Ascending aorta (tissue), 2 donors: ENCODE measurements at regions not wholly inside any gene's neighbourhood (a gene's known extent, or its start where the extent isn't known, plus 50 kb on each side); places are given as distances from the start of the nearest gene placed in this dataset.

Experiments
- DNase-seq, 2 donors: peaks; one replicate each; pipeline ENCODE4 v3.0.0-alpha.2; 2019; ENCODE audit warnings: low spot score in 2 of 2
- H3K27ac ChIP-seq, 2 donors: fragments of 200-600 bp; sonication (generic); one replicate each; pipeline ENCODE4 v1.5.1; 2016 to 2017; ENCODE audit warnings: mild to moderate bottlenecking in 1 of 2
- H3K27me3 ChIP-seq: fragments of 200-600 bp; sonication (generic); one replicate; pipeline ENCODE4 v1.5.1; 2017
- H3K36me3 ChIP-seq, 2 donors: fragments of 200-600 bp; sonication (generic); one replicate each; pipeline ENCODE4 v1.5.1; 2016
- H3K4me1 ChIP-seq, 2 donors: fragments of 200-600 bp; sonication (generic); one replicate each; pipeline ENCODE4 v1.5.1; 2016 to 2017; ENCODE audit warnings: mild to moderate bottlenecking in 1 of 2
- H3K4me3 ChIP-seq, 2 donors: fragments of 200-600 bp; sonication (generic); one replicate each; pipeline ENCODE4 v1.5.1; 2016 to 2017; ENCODE audit warnings: mild to moderate bottlenecking in 1 of 2
- H3K9me3 ChIP-seq, 2 donors: fragments of 200-600 bp; sonication (generic); one replicate each; pipeline ENCODE4 v1.5.1; 2016
- intact Hi-C: fragments of 100-400 bp; cut with DNase I; formaldehyde crosslinking; loops from one replicate; pipeline ENCODE4 v1.15.1; 2023
- TF ChIP-seq, protein P1 (sequence below), 3 experiments: fragments of 200-600 bp in 2 of 3; fragments of 450-650 bp in 1 of 3; sonication (generic) in 2 of 3; IDR thresholded peaks; one replicate each; pipeline ENCODE4 v1.5.1; 2016 to 2019; ENCODE audit warnings: antibody characterized with exemption in 3 of 3, mild to moderate bottlenecking in 1 of 3, moderate library complexity in 1 of 3

DNA sequence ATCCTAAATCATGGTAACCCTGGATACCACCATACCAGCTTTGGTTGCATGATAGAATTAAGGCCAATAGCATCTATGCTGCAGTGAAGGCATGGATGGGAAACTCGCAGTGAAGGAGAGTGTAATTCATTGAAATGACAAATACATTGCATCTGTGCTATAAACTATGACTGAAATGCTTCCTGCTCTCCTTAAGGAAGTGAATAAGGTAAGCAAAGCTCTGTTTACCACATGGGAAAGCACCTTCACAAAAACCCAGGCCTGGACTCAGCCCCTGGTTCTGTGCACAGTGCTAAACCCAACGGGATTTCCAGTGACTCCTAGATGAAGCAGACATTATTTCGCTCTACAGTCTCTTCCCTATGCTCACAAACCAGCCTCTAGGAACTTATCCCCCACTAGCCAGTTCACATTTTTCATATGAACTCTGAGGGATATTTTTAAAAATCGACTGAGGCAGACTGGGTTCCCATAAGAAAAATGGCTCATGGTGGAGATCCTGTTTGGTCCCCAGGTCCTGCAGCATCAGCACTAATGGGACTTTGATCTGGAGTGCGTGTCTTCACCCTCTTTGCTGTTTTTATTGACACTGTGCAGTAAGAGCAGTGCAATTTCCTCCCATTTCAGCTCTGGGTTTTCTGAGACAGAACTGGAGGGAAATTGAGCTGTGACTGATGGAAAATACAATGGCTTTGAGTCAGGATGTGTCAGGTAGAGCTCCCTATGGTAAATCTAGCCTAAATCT lies 362.7 kb downstream of the SIPA1L2 start:
- no peak overlapping the region for H3K27ac ChIP-seq
- no peaks in the 10 kb centered on the region for H3K36me3 ChIP-seq
- intact Hi-C loops: no loop called here
- TF ChIP-seq, protein P1, sequence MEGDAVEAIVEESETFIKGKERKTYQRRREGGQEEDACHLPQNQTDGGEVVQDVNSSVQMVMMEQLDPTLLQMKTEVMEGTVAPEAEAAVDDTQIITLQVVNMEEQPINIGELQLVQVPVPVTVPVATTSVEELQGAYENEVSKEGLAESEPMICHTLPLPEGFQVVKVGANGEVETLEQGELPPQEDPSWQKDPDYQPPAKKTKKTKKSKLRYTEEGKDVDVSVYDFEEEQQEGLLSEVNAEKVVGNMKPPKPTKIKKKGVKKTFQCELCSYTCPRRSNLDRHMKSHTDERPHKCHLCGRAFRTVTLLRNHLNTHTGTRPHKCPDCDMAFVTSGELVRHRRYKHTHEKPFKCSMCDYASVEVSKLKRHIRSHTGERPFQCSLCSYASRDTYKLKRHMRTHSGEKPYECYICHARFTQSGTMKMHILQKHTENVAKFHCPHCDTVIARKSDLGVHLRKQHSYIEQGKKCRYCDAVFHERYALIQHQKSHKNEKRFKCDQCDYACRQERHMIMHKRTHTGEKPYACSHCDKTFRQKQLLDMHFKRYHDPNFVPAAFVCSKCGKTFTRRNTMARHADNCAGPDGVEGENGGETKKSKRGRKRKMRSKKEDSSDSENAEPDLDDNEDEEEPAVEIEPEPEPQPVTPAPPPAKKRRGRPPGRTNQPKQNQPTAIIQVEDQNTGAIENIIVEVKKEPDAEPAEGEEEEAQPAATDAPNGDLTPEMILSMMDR (IDR thresholded peaks at IDR 0.05): no peak
- H3K4me3 ChIP-seq: no peak overlapping the region
- H3K27me3 ChIP-seq: no peaks in the 10 kb centered on the region
- H3K4me1 ChIP-seq: no peaks in the 10 kb centered on the region
- H3K9me3 ChIP-seq: no peaks in the 10 kb centered on the region
- no peak for DNase-seq

DNA sequence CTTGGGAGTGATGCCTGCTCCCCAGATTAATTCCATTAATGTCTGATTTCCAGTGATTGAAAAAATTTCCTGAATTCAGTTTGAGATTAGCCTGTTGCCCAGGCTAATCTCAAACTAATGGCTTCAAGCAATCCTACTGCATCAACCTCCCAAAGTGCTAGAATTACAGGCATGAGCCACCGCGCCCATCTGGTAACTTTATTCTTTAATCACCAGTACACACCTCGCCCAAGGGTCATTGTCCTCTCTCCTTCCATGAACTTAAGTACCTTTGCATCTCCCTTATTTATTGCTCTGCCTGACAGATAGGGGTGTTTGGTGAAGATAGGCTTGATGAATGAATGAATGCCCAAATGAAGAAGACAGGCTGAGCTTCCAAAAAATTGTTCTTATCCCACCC lies 366.5 kb downstream of the SIPA1L2 start:
- Histone ChIP-seq H3K27me3 (no peaks in the 10 kb centered on the region), H3K27ac (no peak overlapping the region), H3K36me3 (no peaks in the 10 kb centered on the region), H3K4me1 (no peaks in the 10 kb centered on the region), H3K9me3 (no peaks in the 10 kb centered on the region), H3K4me3 (no peak overlapping the region)
- TF ChIP-seq, protein P1 (IDR thresholded peaks at IDR 0.05): no peak
- no peak for DNase-seq
- intact Hi-C loops: no loop called here

DNA sequence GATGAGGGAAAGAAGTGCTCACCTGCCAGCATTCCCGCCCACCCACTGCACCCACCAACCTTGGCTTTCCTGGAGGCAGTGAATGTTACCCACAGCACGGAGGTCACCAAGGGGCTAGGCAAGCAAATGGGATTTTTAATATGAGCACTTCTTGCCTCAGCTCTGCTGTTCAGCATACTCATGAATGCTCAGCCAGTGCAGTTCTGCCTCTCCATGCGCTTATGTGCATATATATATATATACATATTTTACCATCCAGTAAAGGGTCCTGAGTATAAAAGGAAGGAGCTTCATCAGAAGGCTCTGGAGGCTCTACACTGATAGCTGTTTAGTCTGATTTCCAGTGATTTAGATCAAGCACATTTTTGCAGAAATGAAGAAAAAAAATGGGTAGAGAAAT lies 366.9 kb downstream of the SIPA1L2 start:
- Histone ChIP-seq H3K27me3 (no peaks in the 10 kb centered on the region), H3K4me1 (no peaks in the 10 kb centered on the region), H3K27ac (no peak overlapping the region), H3K36me3 (no peaks in the 10 kb centered on the region), H3K9me3 (no peaks in the 10 kb centered on the region), H3K4me3 (no peak overlapping the region)
- TF ChIP-seq, protein P1 (IDR thresholded peaks at IDR 0.05): no peak
- DNase-seq: no peak
- intact Hi-C loops: no loop called here

DNA sequence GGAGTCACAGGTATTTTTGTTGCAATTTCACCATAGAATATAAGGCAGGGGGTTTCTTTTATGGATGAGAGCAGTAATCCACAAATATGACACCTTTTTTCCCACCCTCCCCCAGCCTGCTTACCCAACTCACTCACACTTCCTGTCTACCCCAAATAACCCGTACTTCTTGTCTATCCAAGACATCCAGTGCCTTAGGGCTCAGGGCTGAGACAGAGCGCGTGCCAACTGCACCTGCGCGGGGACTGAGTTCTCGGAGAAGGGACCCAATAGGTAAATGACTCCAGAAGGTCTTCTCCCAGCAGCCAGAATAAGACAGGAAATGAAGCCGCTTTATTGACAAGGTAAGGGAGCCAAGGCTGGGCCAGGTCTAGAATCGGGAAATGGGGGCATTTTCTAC lies 369.1 kb downstream of the SIPA1L2 start:
- intact Hi-C loops: no loop called here
- H3K27me3 ChIP-seq: no peaks in the 10 kb centered on the region
- no peaks in the 10 kb centered on the region for H3K9me3 ChIP-seq
- TF ChIP-seq, protein P1 (IDR thresholded peaks at IDR 0.05): no peak
- no peaks in the 10 kb centered on the region for H3K36me3 ChIP-seq
- H3K27ac ChIP-seq: no peak overlapping the region
- DNase-seq: no peak
- H3K4me1 ChIP-seq: no peaks in the 10 kb centered on the region
- H3K4me3 ChIP-seq: no peak overlapping the region

DNA sequence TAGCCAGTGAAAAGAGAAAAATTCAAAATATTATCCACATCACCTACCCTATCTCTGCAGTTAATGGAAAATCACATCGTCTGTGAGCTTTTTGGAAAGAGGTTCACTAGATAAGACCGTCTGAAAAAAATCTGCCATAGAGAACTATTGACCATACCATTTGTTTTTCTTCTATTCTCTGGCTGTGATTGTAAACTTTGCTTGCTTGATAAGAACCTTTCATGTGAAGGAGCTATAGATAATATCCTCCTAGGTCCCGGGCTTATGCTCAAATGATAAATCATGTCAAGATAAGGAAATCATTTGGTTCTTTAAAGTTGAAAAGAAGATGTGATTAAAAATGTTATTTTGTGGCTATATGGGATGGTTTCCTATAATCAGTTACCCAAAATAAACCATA lies 369.9 kb downstream of the SIPA1L2 start:
- DNase-seq: no peak
- no peak overlapping the region for H3K4me3 ChIP-seq
- H3K27me3 ChIP-seq: no peaks in the 10 kb centered on the region
- TF ChIP-seq, protein P1 (IDR thresholded peaks at IDR 0.05): no peak
- no peak overlapping the region for H3K27ac ChIP-seq
- no peaks in the 10 kb centered on the region for H3K9me3 ChIP-seq
- H3K36me3 ChIP-seq: no peaks in the 10 kb centered on the region
- intact Hi-C loops: no loop called here
- H3K4me1 ChIP-seq: no peaks in the 10 kb centered on the region

DNA sequence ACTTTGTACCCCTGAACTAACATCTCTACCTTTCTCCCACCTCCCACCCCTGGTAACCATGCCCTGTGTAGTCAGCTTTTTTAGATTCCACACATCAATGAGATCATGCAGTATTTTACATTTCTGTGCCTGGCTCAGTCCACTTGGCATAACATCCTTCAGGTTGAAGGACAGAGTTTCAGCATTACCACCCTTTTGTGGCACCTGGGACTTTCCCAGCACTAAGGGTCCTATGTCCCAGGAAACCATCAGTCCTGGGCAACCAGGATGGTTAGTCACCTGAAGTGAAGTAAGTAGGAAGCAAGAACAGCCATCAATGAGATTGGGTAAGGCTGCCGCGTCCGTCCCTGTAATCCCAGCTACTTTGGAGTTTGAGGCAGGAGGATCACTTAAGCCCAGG lies 370.6 kb downstream of the SIPA1L2 start:
- H3K27me3 ChIP-seq: no peaks in the 10 kb centered on the region
- no peaks in the 10 kb centered on the region for H3K4me1 ChIP-seq
- H3K36me3 ChIP-seq: no peaks in the 10 kb centered on the region
- H3K4me3 ChIP-seq: no peak overlapping the region
- H3K9me3 ChIP-seq: no peaks in the 10 kb centered on the region
- no peak for DNase-seq
- TF ChIP-seq, protein P1 (IDR thresholded peaks at IDR 0.05): no peak
- intact Hi-C loops: no loop called here
- H3K27ac ChIP-seq: no peak overlapping the region
